Smooth muscle cell of the brain vasculature (primary cell): ENCODE measurements at regions not wholly inside any gene's neighbourhood (a gene's known extent, or its start where the extent isn't known, plus 50 kb on each side); places are given as distances from the start of the nearest gene placed in this dataset.
"Not testable (repeated sequence)": the region's sequence is repeated elsewhere in the genome, so short reads cannot be mapped to it uniquely, and the experiment has no call there.

Experiments used
- DNase-seq: peaks from one replicate; pipeline ENCODE4 v3.0.0-alpha.2; 2012; ENCODE audit warnings: low read depth, low spot score

- DNase-seq: no peak
Measured at GRCh38 chr15:38073178-38073946, 138.9 kb downstream of the TMCO5A start.

- DNase-seq: no peak
Measured at GRCh38 chr15:38074029-38074428, 139.6 kb downstream of the TMCO5A start.

GRCh38 chr15:38075466-38075865 is 141.0 kb downstream of the TMCO5A start:
- no peak for DNase-seq

GRCh38 chr15:38076786-38077185 is 142.3 kb downstream of the TMCO5A start:
- DNase-seq: no peak

GRCh38 chr15:38079236-38079635 is 144.8 kb downstream of the TMCO5A start:
- DNase-seq: no peak

GRCh38 chr15:38080651-38081275 is 146.3 kb downstream of the TMCO5A start:
- DNase-seq: no peak

- no peak for DNase-seq
Measured at GRCh38 chr15:38084289-38084688, 149.8 kb downstream of the TMCO5A start.

- DNase-seq: no peak
Measured at GRCh38 chr15:38085114-38085513, 150.7 kb downstream of the TMCO5A start.

- no peak for DNase-seq
Measured at GRCh38 chr15:38085931-38086568, 151.6 kb downstream of the TMCO5A start.

- no peak for DNase-seq
Measured at GRCh38 chr15:38086611-38087010, 152.2 kb downstream of the TMCO5A start.

GRCh38 chr15:38088971-38089370 is 154.5 kb downstream of the TMCO5A start:
- no peak for DNase-seq

- no peak for DNase-seq
Measured at GRCh38 chr15:38090223-38090622, 155.8 kb downstream of the TMCO5A start.

GRCh38 chr15:38090678-38091077 is 156.2 kb downstream of the TMCO5A start:
- no peak for DNase-seq

GRCh38 chr15:38091078-38091645 is 156.7 kb downstream of the TMCO5A start:
- DNase-seq: no peak

- DNase-seq: no peak
Measured at GRCh38 chr15:38093931-38094330, 158.7 kb upstream of the SPRED1 start.

- DNase-seq: no peak
Measured at GRCh38 chr15:38102972-38103371, 149.7 kb upstream of the SPRED1 start.

GRCh38 chr15:38103564-38103963 is 149.1 kb upstream of the SPRED1 start:
- DNase-seq: no peak

- DNase-seq: no peak
Measured at GRCh38 chr15:38111070-38111469, 141.6 kb upstream of the SPRED1 start.

GRCh38 chr15:38112406-38112805 is 140.2 kb upstream of the SPRED1 start:
- DNase-seq: no peak

- DNase-seq: no peak
Measured at GRCh38 chr15:38115121-38115520, 137.5 kb upstream of the SPRED1 start.

GRCh38 chr15:38117781-38118180 is 134.9 kb upstream of the SPRED1 start:
- no peak for DNase-seq

- not testable (repeated sequence) for DNase-seq
Measured at GRCh38 chr15:38119865-38120264, 132.8 kb upstream of the SPRED1 start.
